IPS DF 6.9 (cell line): ENCODE measurements at regions not wholly inside any gene's neighbourhood (a gene's known extent, or its start where the extent isn't known, plus 50 kb on each side); places are given as distances from the start of the nearest gene placed in this dataset.
A peak's percentile ranks its signal among the peaks of the same experiment; 100 is the strongest.
"Not testable (repeated sequence)": the region's sequence is repeated elsewhere in the genome, so short reads cannot be mapped to it uniquely, and the experiment has no call there.

ENCODE experiments used
- DNase-seq: peaks from one replicate; pipeline ENCODE4 v3.0.0-alpha.2; 2013; ENCODE audit warnings: low read depth, low spot score
- H3K27ac ChIP-seq: one replicate; pipeline ENCODE4 v1.5.1; 2013; ENCODE audit warnings: low read length, control low read depth
- H3K27me3 ChIP-seq: 2 replicates; pipeline ENCODE4 v1.6.1; 2013; ENCODE audit warnings: mild to moderate bottlenecking, low read length; ENCODE audit not compliant: control insufficient read depth, insufficient read depth
- H3K36me3 ChIP-seq: 2 replicates; pipeline ENCODE4 v1.6.1; 2013; ENCODE audit warnings: low read length; ENCODE audit not compliant: control insufficient read depth, insufficient read depth
- H3K4me1 ChIP-seq: 2 replicates; pipeline ENCODE4 v1.6.1; 2013; ENCODE audit warnings: low read length; ENCODE audit not compliant: control insufficient read depth, insufficient read depth
- H3K4me3 ChIP-seq: 2 replicates; pipeline ENCODE4 v1.5.1; 2013; ENCODE audit warnings: mild to moderate bottlenecking, low read length
- H3K9me3 ChIP-seq: 2 replicates; pipeline ENCODE4 v1.6.1; 2013; ENCODE audit warnings: low read length, inconsistent platforms; ENCODE audit not compliant: control insufficient read depth, insufficient read depth
- WGBS: extraction: QIAGEN DNeasy Blood & Tissue Kit; methylation state at CpG from one replicate; pipeline ENCODE4 v1.1.7; 2013; ENCODE audit warnings: mixed read lengths, missing lambda C conversion rate; ENCODE audit not compliant: insufficient read length, insufficient coverage; 5-methylcytosine and 5-hydroxymethylcytosine counted together

DNA sequence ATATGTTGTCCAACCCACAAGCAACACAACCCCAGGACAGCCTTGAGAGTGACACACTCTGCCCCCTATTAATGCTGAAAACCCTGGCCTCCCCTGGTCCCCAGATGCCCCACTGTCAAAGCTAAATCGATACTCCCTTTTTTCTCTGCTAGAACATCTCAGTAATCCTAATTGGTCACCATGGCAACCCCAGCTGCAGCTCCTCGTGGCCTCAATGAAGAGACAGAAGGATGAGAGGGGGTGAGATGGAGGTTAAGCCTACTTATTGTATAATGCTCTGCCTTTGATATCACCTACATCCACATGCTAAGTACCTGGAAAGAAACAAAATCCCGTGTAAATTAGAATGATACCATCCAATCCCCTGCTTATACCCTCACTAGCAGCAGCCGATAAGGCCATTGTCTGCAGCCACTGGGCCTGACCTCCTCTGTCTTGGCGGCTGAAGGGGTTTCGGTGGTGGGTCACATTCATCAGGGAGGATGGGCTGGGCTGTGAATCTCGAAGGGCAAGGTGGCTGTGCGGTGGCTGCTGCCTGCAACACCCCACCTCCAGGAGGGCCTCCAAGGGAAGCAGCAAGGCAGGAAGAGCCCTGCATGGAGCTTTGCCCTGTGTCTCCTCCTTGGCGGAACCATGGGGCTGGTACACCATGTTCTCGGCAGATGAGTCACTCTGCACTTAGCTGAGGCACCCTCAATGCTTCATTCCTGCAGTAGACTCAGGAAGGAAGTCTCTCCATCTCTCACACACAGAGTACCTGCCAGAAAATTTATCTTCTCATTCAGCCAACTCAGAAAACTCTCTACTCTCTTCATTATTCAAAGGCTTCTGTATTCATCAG, 399.5 kb downstream of the BUD13 start:
- no peak for DNase-seq
- Histone ChIP-seq H3K9me3 (no peaks in the 10 kb centered on the region), H3K36me3 (no peaks in the 10 kb centered on the region), H3K4me1 (no peaks in the 10 kb centered on the region), H3K4me3 (no peak overlapping the region), H3K27ac (no peak overlapping the region), H3K27me3 (no peaks in the 10 kb centered on the region)
- no CpG with 5 or more reads among the region's 10 CpGs for WGBS

DNA sequence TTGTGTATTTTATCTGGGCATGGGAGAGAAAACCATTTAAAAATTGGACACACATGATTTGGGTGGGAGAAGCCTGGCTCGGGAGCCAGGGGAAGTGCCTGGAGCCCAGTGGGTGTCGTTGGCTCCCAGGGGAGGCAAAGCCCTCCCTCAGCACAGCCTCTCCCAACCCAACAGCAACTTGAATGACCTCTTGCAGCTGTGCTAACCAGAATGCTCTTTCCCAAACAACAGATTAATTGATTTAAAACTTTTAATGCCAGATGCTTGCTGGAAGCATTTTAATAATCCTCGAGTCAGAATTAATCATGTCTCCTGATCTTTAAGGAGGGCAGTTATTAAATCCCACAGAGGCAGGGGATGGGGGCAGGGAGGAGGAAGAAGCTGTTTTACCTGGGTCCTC, 401.6 kb downstream of the BUD13 start:
- no CpG with 5 or more reads among the region's 3 CpGs for WGBS
- DNase-seq, result no peak
- Histone ChIP-seq H3K4me3 (no peak overlapping the region), H3K4me1 (peaks cover 5% of the 10 kb centered on the region; the same call in 1 of the 2 replicates), H3K27me3 (no peaks in the 10 kb centered on the region), H3K36me3 (no peaks in the 10 kb centered on the region), H3K27ac (no peak overlapping the region), H3K9me3 (no peaks in the 10 kb centered on the region)

DNA sequence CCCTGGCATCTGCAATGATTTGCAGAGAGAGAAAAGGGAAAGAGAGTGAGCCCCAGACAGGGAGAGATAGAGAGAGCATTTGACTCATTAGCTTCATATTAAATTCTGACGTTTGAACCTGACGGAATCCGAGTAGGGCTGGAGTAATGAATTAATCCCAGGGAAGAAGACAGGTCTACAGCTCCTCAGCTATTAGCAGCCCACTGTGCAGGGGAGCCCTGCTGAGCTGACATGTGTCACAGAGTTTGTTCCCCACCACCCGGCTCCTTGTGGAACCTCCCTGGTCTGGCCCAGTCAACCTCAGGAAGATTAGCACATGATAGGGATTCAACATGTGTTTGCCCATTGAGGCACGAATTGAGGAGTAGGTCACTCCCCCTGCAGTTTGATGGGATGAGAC, 404.0 kb downstream of the BUD13 start:
- H3K9me3 ChIP-seq, result no peaks in the 10 kb centered on the region
- no peak overlapping the region for H3K4me3 ChIP-seq
- no peaks in the 10 kb centered on the region for H3K36me3 ChIP-seq
- H3K4me1 ChIP-seq, result peaks cover 5% of the 10 kb centered on the region; the same call in 1 of the 2 replicates
- H3K27ac ChIP-seq, result no peak overlapping the region
- WGBS, result no CpG with 5 or more reads among the region's 5 CpGs
- H3K27me3 ChIP-seq, result no peaks in the 10 kb centered on the region
- no peak for DNase-seq

DNA sequence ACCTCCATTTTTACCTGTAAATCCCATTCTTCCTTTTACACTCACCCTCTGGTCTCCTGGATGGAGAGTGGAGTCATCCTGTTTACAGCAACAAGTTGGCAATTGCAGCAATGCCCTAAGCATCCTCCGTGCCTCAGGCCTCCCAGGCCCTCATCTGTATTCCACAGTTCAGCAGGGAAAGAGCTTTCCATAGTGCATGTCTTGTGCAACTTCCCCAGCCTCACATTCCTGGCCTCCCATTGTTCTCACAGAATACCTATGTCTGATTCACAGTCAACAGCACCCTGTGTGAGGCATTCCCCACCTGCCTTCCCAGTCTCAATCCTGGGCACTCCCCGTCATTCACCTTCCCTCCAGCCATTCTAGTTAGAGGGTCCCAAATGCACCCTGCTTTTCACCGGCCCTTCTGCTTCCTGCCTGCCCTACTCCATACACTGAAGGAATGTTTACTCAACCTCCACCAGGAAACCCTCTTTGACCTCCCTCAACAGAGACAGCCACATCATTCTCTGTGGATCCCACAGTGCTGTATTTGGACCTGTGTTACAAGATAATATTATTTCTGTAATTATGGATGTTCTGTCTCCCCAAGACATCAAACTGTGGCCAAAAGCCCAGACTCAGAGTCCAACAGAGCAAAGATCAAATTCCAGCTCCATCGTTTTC, 405.7 kb downstream of the BUD13 start:
- Histone ChIP-seq H3K27me3 (no peaks in the 10 kb centered on the region), H3K9me3 (no peaks in the 10 kb centered on the region), H3K4me1 (peaks cover 5% of the 10 kb centered on the region; the same call in 1 of the 2 replicates), H3K4me3 (no peak overlapping the region), H3K27ac (no peak overlapping the region), H3K36me3 (no peaks in the 10 kb centered on the region)
- no peak for DNase-seq
- WGBS, result no CpG with 5 or more reads among the region's 4 CpGs

DNA sequence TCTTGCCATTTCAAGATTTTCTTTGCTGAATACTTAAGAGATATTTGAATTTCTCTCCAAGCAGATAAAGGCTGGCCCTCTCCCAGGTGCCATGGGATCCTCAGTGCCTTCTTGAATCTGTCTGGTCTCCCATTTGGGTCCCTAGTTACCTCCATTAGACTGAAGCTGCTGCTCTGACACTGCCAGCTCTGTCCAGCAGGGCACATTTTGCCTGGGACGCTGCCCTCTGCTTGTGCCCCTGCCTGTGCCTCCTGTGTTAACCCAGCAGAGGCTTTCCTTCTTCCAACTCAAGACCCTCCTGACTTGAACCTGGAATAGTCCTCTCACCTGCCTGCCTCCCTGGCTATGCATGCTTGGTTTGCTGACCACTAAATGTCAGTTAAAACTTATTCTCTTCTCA, 406.3 kb downstream of the BUD13 start:
- Histone ChIP-seq H3K27ac (no peak overlapping the region), H3K36me3 (no peaks in the 10 kb centered on the region), H3K4me1 (peaks cover 5% of the 10 kb centered on the region; the same call in 1 of the 2 replicates), H3K9me3 (no peaks in the 10 kb centered on the region), H3K4me3 (no peak overlapping the region), H3K27me3 (no peaks in the 10 kb centered on the region)
- WGBS, result no CpG with 5 or more reads among the region's 1 CpG
- no peak for DNase-seq

DNA sequence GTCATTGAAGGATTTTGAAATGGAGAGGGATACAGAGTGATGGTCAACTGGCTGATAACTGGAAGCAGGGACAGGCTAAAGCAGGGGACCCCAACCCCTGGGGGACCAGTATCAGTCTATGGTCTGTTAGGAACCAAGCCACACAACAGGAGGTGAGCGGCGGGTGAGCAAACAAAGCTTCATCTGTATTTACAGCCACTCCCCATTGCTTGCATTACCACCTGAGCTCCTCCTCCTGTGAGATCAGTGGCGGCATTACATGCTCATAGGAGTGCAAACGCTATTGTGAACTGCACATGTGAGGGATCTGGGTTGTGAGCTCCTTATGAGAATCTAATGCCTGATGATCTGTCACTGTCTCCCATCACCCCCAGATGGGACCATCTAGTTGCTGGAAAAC, 407.9 kb downstream of the BUD13 start:
- WGBS, result no CpG with 5 or more reads among the region's 4 CpGs
- not testable (repeated sequence) for H3K27ac ChIP-seq, H3K36me3 ChIP-seq, H3K27me3 ChIP-seq, DNase-seq, H3K9me3 ChIP-seq, H3K4me3 ChIP-seq, H3K4me1 ChIP-seq

DNA sequence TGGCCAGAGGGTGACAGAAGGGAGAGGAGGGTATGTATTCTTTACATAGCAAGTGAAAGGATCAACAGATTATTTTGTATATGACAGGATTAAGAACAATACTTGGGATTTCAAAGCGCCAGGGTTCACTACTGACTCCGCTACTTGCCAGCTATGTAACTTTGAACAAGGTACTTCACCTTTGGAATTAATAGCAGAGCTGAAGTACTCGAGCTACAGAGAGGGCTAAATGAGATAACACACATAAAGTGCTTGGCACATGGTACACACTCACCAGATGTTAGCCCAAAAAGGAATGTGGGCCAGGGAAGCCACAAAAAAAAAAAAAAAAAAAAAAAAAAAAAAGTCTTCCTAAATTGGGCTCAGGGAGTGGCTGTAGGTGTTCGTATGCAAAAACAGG, 408.4 kb downstream of the BUD13 start:
- no CpG with 5 or more reads among the region's 4 CpGs for WGBS
- Histone ChIP-seq H3K9me3 (no peaks in the 10 kb centered on the region), H3K36me3 (no peaks in the 10 kb centered on the region), H3K4me3 (no peak overlapping the region), H3K27me3 (no peaks in the 10 kb centered on the region), H3K27ac (no peak overlapping the region), H3K4me1 (peaks cover 5% of the 10 kb centered on the region; the same call in 1 of the 2 replicates)
- DNase-seq, result no peak

DNA sequence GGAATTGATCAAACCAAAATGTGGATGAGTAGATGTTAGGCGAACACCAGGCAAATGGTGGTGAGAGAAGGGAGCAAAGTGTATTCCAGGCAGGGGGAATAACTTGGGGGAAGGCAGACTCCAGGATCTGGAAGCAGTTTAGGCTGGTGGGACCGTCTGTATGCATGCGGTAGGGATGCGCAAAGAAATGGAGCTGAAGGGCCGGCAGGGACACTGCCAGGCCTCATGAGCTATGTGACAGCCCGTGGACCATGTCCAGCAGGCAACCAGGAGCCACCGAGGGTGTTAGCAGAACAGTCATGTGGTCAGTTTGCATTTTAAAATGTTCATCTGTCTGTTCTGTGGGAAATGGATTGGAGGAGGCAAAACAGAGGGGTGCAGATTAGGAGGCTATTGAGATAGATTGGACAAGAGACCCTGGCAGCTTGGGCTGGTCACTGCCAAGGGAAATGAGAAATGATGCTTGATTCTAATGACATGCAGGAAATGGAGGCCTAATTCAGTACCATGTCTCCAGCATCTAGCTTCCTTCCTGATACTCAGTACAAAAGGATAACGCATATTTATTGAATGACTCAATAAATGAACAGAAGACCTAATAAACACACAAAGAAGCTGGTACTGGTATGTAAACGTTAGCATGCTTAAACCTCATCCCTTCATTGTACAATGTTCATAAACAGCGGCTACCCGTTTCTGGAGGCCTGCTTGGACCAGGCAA, 412.4 kb downstream of the BUD13 start:
- no peaks in the 10 kb centered on the region for H3K9me3 ChIP-seq
- no peak overlapping the region for H3K4me3 ChIP-seq
- no peak for DNase-seq
- no peaks in the 10 kb centered on the region for H3K27me3 ChIP-seq
- WGBS, result no CpG with 5 or more reads among the region's 11 CpGs
- no peak overlapping the region for H3K27ac ChIP-seq
- peaks cover 7% of the 10 kb centered on the region; the same call in 1 of the 2 replicates for H3K4me1 ChIP-seq
- no peaks in the 10 kb centered on the region for H3K36me3 ChIP-seq

DNA sequence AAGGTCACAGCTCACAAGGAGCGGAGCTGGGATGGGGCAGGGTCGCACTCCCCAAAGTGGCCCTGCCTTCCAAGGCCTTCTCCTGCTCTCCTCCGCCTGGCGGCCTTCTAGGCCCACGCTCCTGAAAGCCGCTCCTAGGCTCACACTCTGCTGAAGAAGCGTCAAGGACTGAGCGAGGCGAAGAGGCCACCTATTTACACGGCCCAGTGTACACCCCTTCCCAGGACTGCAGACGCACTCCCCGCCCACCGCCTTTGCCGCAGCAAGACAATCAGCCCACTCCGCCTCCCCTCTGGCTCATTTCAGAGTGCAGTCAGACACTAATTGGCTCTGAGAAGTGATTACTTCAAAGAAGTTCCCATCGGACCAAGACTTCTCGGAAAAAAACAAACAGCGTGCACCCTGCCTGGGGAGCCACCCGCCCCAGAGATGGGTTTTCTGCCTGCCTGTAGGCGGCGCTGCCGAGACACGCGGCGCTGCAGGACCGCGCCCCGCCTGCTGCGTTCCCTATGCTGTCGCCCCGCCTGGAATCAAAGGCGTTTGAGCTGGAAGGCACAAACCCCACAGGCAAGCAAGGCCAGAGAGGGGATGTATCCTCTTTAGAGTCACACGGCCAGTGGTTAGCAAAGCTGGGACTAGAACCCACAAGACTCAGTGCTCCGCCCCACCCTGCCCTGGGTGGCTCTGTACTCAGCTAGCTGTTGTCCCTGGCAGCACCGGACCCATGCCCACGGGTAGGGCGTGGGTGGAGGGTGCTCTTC, 414.8 kb downstream of the BUD13 start:
- peak; percentile 84 for DNase-seq
- Histone ChIP-seq H3K4me3 (no peak overlapping the region), H3K27ac (no peak overlapping the region), H3K27me3 (no peaks in the 10 kb centered on the region), H3K36me3 (no peaks in the 10 kb centered on the region), H3K4me1 (peaks cover 7% of the 10 kb centered on the region; the same call in 1 of the 2 replicates), H3K9me3 (no peaks in the 10 kb centered on the region)
- no CpG with 5 or more reads among the region's 37 CpGs for WGBS

DNA sequence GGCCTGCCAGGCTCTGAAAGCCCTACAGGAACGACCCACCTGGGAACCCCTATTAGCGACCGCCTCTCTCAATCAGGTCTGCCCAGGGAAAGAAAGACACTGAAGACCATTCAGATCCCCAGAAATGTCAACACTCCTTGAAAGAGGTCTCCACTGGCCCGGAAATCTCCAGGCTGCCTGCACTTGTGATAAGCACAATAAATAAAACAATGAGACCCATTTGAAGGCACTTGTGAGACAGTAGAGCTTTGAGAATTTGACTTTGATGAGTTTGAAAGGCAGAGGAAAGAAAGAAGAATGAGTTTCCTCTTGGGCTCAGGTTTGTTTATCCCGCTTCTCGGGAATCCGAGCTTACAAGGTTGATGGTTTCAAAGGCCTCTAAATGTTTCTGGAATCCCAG, 416.3 kb downstream of the BUD13 start:
- no CpG with 5 or more reads among the region's 7 CpGs for WGBS
- H3K4me3 ChIP-seq, result no peak overlapping the region
- H3K4me1 ChIP-seq, result peaks cover 7% of the 10 kb centered on the region; the same call in 1 of the 2 replicates
- H3K27me3 ChIP-seq, result no peaks in the 10 kb centered on the region
- H3K9me3 ChIP-seq, result no peaks in the 10 kb centered on the region
- DNase-seq, result no peak
- no peak overlapping the region for H3K27ac ChIP-seq
- no peaks in the 10 kb centered on the region for H3K36me3 ChIP-seq
